ENCODE measurements at regions not wholly inside any gene's neighbourhood (a gene's known extent, or its start where the extent isn't known, plus 50 kb on each side); places are given as distances from the start of the nearest gene placed in this dataset.

GRCh38 chr9:82073551-82074543, 85.3 kb downstream of the SPATA31D1 start:
- no peaks in the 10 kb centered on the region for H3K4me1 ChIP-seq
- no peaks in the 10 kb centered on the region for H3K36me3 ChIP-seq
- ATAC-seq (no peak), DNase-seq (no peak)
- TF ChIP-seq CTCF (IDR thresholded peaks at IDR 0.05), result no peak
- no peaks in the 10 kb centered on the region for H3K9me3 ChIP-seq
- H3K4me3 ChIP-seq, result no peak overlapping the region
- intact Hi-C loops (cut with DNase I), result no loop called here
- H3K27ac ChIP-seq, result no peak overlapping the region
- no peaks in the 10 kb centered on the region for H3K27me3 ChIP-seq (ENCODE audit: low read depth)

- no peak for ATAC-seq
- Histone ChIP-seq H3K36me3 (no peaks in the 10 kb centered on the region), H3K4me3 (no peak overlapping the region), H3K27me3 (ENCODE audit: low read depth) (no peaks in the 10 kb centered on the region), H3K4me1 (no peaks in the 10 kb centered on the region), H3K27ac (no peak overlapping the region), H3K9me3 (no peaks in the 10 kb centered on the region)
- TF ChIP-seq CTCF (IDR thresholded peaks at IDR 0.05), result no peak
- no peak for DNase-seq
- intact Hi-C loops (cut with DNase I), result no loop called here
Measured at GRCh38 chr9:82080265-82080664, 91.7 kb downstream of the SPATA31D1 start.

GRCh38 chr9:82081496-82081895, 92.9 kb downstream of the SPATA31D1 start:
- Histone ChIP-seq H3K27me3 (ENCODE audit: low read depth) (no peaks in the 10 kb centered on the region), H3K27ac (no peak overlapping the region), H3K36me3 (no peaks in the 10 kb centered on the region), H3K4me1 (no peaks in the 10 kb centered on the region), H3K9me3 (no peaks in the 10 kb centered on the region), H3K4me3 (no peak overlapping the region)
- intact Hi-C loops (cut with DNase I), result no loop called here
- no peak for DNase-seq
- TF ChIP-seq CTCF (IDR thresholded peaks at IDR 0.05), result no peak
- no peak for ATAC-seq

GRCh38 chr9:82082563-82082962, 94.0 kb downstream of the SPATA31D1 start:
- no peak for DNase-seq
- Histone ChIP-seq H3K27me3 (ENCODE audit: low read depth) (no peaks in the 10 kb centered on the region), H3K9me3 (no peaks in the 10 kb centered on the region), H3K4me1 (no peaks in the 10 kb centered on the region), H3K27ac (no peak overlapping the region), H3K4me3 (no peak overlapping the region), H3K36me3 (no peaks in the 10 kb centered on the region)
- intact Hi-C loops (cut with DNase I), result no loop called here
- TF ChIP-seq CTCF (IDR thresholded peaks at IDR 0.05), result no peak
- no peak for ATAC-seq

GRCh38 chr9:82088591-82088990, 100.0 kb downstream of the SPATA31D1 start:
- DNase-seq, result no peak
- H3K36me3 ChIP-seq, result no peaks in the 10 kb centered on the region
- intact Hi-C loops (cut with DNase I), result no loop called here
- no peak for ATAC-seq
- no peaks in the 10 kb centered on the region for H3K9me3 ChIP-seq
- TF ChIP-seq CTCF (IDR thresholded peaks at IDR 0.05), result no peak
- no peaks in the 10 kb centered on the region for H3K27me3 ChIP-seq (ENCODE audit: low read depth)
- H3K4me1 ChIP-seq, result no peaks in the 10 kb centered on the region
- H3K27ac ChIP-seq, result no peak overlapping the region
- H3K4me3 ChIP-seq, result no peak overlapping the region

All from lower lobe of right lung (tissue), 2 donors.